ENCODE measurements at regions not wholly inside any gene's neighbourhood (a gene's known extent, or its start where the extent isn't known, plus 50 kb on each side); places are given as distances from the start of the nearest gene placed in this dataset.

GRCh38 chr4:173475751-173476150 is 54.3 kb downstream of the HAND2 start:
- H3K36me3 Mint-ChIP-seq (ENCODE audit: low read depth) = no peaks in the 10 kb centered on the region

GRCh38 chr4:173469622-173470021 is 60.4 kb downstream of the HAND2 start:
- Mint-ChIP-seq H3K36me3 (ENCODE audit: low read depth) (no peaks in the 10 kb centered on the region), H3K9me3 (no peaks in the 10 kb centered on the region), H3K27me3 (ENCODE audit: low read depth, poor library complexity) (no peaks in the 10 kb centered on the region), H3K27ac (no peak overlapping the region), H3K4me1 (peaks cover 23% of the 10 kb centered on the region), H3K4me3 (no peak overlapping the region)
- no peak for TF ChIP-seq CTCF (IDR thresholded peaks at IDR 0.05)
- no peak for DNase-seq

More at GRCh38 chr4:173475751-173476150, 54.3 kb downstream of the HAND2 start:
- peaks cover 4% of the 10 kb centered on the region for H3K27me3 Mint-ChIP-seq (ENCODE audit: low read depth, poor library complexity)
- no peak for TF ChIP-seq CTCF (IDR thresholded peaks at IDR 0.05)
- H3K4me1 Mint-ChIP-seq = peaks cover 15% of the 10 kb centered on the region
- no peaks in the 10 kb centered on the region for H3K9me3 Mint-ChIP-seq
- H3K27ac Mint-ChIP-seq = no peak overlapping the region
- DNase-seq = no peak
- H3K4me3 Mint-ChIP-seq = no peak overlapping the region

GRCh38 chr4:173468314-173468713 is 61.7 kb downstream of the HAND2 start:
- Mint-ChIP-seq H3K9me3 (no peaks in the 10 kb centered on the region), H3K36me3 (ENCODE audit: low read depth) (no peaks in the 10 kb centered on the region), H3K4me3 (no peak overlapping the region), H3K4me1 (peaks cover 20% of the 10 kb centered on the region), H3K27me3 (ENCODE audit: low read depth, poor library complexity) (no peaks in the 10 kb centered on the region), H3K27ac (peak overlapping the region; percentile 52)
- TF ChIP-seq CTCF (IDR thresholded peaks at IDR 0.05) = no peak
- DNase-seq = no peak

- H3K4me1 Mint-ChIP-seq = peaks cover 17% of the 10 kb centered on the region
- DNase-seq = no peak
- no peak overlapping the region for H3K4me3 Mint-ChIP-seq
- no peak for TF ChIP-seq CTCF (IDR thresholded peaks at IDR 0.05)
- H3K27me3 Mint-ChIP-seq (ENCODE audit: low read depth, poor library complexity) = no peaks in the 10 kb centered on the region
- H3K27ac Mint-ChIP-seq = no peak overlapping the region
- no peaks in the 10 kb centered on the region for H3K36me3 Mint-ChIP-seq (ENCODE audit: low read depth)
- no peaks in the 10 kb centered on the region for H3K9me3 Mint-ChIP-seq
Measured at GRCh38 chr4:173466101-173466500, 63.9 kb downstream of the HAND2 start.

GRCh38 chr4:173464481-173464880 is 65.5 kb downstream of the HAND2 start:
- no peaks in the 10 kb centered on the region for H3K36me3 Mint-ChIP-seq (ENCODE audit: low read depth)
- no peak overlapping the region for H3K4me3 Mint-ChIP-seq
- TF ChIP-seq CTCF (IDR thresholded peaks at IDR 0.05) = no peak

GRCh38 chr4:173463816-173464215 is 64.9 kb upstream of the SCRG1 start:
- peaks cover 6% of the 10 kb centered on the region for H3K4me1 Mint-ChIP-seq
- H3K9me3 Mint-ChIP-seq = no peaks in the 10 kb centered on the region
- no peak for DNase-seq
- peaks cover 3% of the 10 kb centered on the region for H3K36me3 Mint-ChIP-seq (ENCODE audit: low read depth)
- peaks cover 6% of the 10 kb centered on the region for H3K27me3 Mint-ChIP-seq (ENCODE audit: low read depth, poor library complexity)
- no peak for TF ChIP-seq CTCF (IDR thresholded peaks at IDR 0.05)
- H3K4me3 Mint-ChIP-seq = no peak overlapping the region
- no peak overlapping the region for H3K27ac Mint-ChIP-seq

More at GRCh38 chr4:173464481-173464880, 65.5 kb downstream of the HAND2 start:
- H3K4me1 Mint-ChIP-seq = peaks cover 10% of the 10 kb centered on the region
- H3K27me3 Mint-ChIP-seq (ENCODE audit: low read depth, poor library complexity) = peaks cover 6% of the 10 kb centered on the region
- no peak overlapping the region for H3K27ac Mint-ChIP-seq
- H3K9me3 Mint-ChIP-seq = no peaks in the 10 kb centered on the region
- no peak for DNase-seq

Measured in nephron progenitor cell (in vitro differentiated cells).